ENCODE measurements at regions not wholly inside any gene's neighbourhood (a gene's known extent, or its start where the extent isn't known, plus 50 kb on each side); places are given as distances from the start of the nearest gene placed in this dataset.
A peak's percentile ranks its signal among the peaks of the same experiment; 100 is the strongest.

- Histone ChIP-seq H3K36me3 (ENCODE audit: control insufficient read depth in 1 of 2, insufficient read depth in 2 of 2, low read length in 1 of 2) (no peaks in the 10 kb centered on the region), H3K27me3 (ENCODE audit: control insufficient read depth in 1 of 2, insufficient read depth in 2 of 2, low read length in 1 of 2) (no peaks in the 10 kb centered on the region), H3K9me3 (ENCODE audit: control insufficient read depth, low read length) (peaks cover 2% of the 10 kb centered on the region), H3K4me1 (ENCODE audit: control insufficient read depth in 1 of 2, insufficient read depth in 2 of 2, low read length in 2 of 2) (no peaks in the 10 kb centered on the region), H3K4me3 (ENCODE audit: low read length in 2 of 2) (no peak overlapping the region), H3K27ac (ENCODE audit: low read depth in 1 of 2, low read length in 2 of 2) (no peak overlapping the region)
- 81 to 93% methylated on average over 5 of the region's 5 CpGs for whole genome bisulfite sequencing, 2 donors
- DNase-seq, result no peak
- ATAC-seq (ENCODE audit: low FRiP score), result no peak
- intact Hi-C loops (cut with DNase I), result loop anchor here in 1 of 2 donors (10.0 kb wide), 1 partner anchor 64 kb away; no protein-coding TSS in a partner anchor
These were observed 454.0 kb downstream of the PIK3C3 start for GRCh38 chr18:42409005-42409404.

- no peaks in the 10 kb centered on the region for H3K27me3 ChIP-seq (ENCODE audit: control insufficient read depth in 1 of 2, insufficient read depth in 2 of 2, low read length in 1 of 2)
- ATAC-seq (ENCODE audit: low FRiP score) (no peak), DNase-seq (no peak)
- intact Hi-C loops (cut with DNase I), result no loop called here
- H3K36me3 ChIP-seq (ENCODE audit: control insufficient read depth in 1 of 2, insufficient read depth in 2 of 2, low read length in 1 of 2), result no peaks in the 10 kb centered on the region
- peaks cover 2% of the 10 kb centered on the region for H3K9me3 ChIP-seq (ENCODE audit: control insufficient read depth, low read length)
- 44 to 57% methylated on average over 2 of the region's 2 CpGs for WGBS, 2 donors
- no peaks in the 10 kb centered on the region for H3K4me1 ChIP-seq (ENCODE audit: control insufficient read depth in 1 of 2, insufficient read depth in 2 of 2, low read length in 2 of 2)
- no peak overlapping the region for H3K27ac ChIP-seq (ENCODE audit: low read depth in 1 of 2, low read length in 2 of 2)
- H3K4me3 ChIP-seq (ENCODE audit: low read length in 2 of 2), result no peak overlapping the region
These were observed 457.2 kb downstream of the PIK3C3 start for GRCh38 chr18:42412281-42412680.

- Histone ChIP-seq H3K27me3 (ENCODE audit: control insufficient read depth in 1 of 2, insufficient read depth in 2 of 2, low read length in 1 of 2) (no peaks in the 10 kb centered on the region), H3K9me3 (ENCODE audit: control insufficient read depth, low read length) (peaks cover 2% of the 10 kb centered on the region), H3K4me1 (ENCODE audit: control insufficient read depth in 1 of 2, insufficient read depth in 2 of 2, low read length in 2 of 2) (no peaks in the 10 kb centered on the region), H3K36me3 (ENCODE audit: control insufficient read depth in 1 of 2, insufficient read depth in 2 of 2, low read length in 1 of 2) (no peaks in the 10 kb centered on the region), H3K27ac (ENCODE audit: low read depth in 1 of 2, low read length in 2 of 2) (no peak overlapping the region), H3K4me3 (ENCODE audit: low read length in 2 of 2) (no peak overlapping the region)
- WGBS, 2 donors, result 92 to 93% methylated on average over 2 of the region's 2 CpGs
- DNase-seq (no peak), ATAC-seq (ENCODE audit: low FRiP score) (no peak)
- intact Hi-C loops (cut with DNase I), result no loop called here
These were observed 457.9 kb downstream of the PIK3C3 start for GRCh38 chr18:42412896-42413295.

- DNase-seq, result no peak
- Histone ChIP-seq H3K9me3 (ENCODE audit: control insufficient read depth, low read length) (peaks cover 1% of the 10 kb centered on the region), H3K27me3 (ENCODE audit: control insufficient read depth in 1 of 2, insufficient read depth in 2 of 2, low read length in 1 of 2) (no peaks in the 10 kb centered on the region), H3K4me1 (ENCODE audit: control insufficient read depth in 1 of 2, insufficient read depth in 2 of 2, low read length in 2 of 2) (no peaks in the 10 kb centered on the region), H3K4me3 (ENCODE audit: low read length in 2 of 2) (no peak overlapping the region), H3K27ac (ENCODE audit: low read depth in 1 of 2, low read length in 2 of 2) (no peak overlapping the region), H3K36me3 (ENCODE audit: control insufficient read depth in 1 of 2, insufficient read depth in 2 of 2, low read length in 1 of 2) (no peaks in the 10 kb centered on the region)
- ATAC-seq (ENCODE audit: low FRiP score), result no peak
- intact Hi-C loops (cut with DNase I), result no loop called here
- WGBS, 2 donors, result 25 to 48% methylated on average over 1 of the region's 1 CpG
These were observed 458.8 kb downstream of the PIK3C3 start for GRCh38 chr18:42413870-42414269.

- Histone ChIP-seq H3K4me3 (ENCODE audit: low read length in 2 of 2) (no peak overlapping the region), H3K9me3 (ENCODE audit: control insufficient read depth, low read length) (no peaks in the 10 kb centered on the region), H3K27ac (ENCODE audit: low read depth in 1 of 2, low read length in 2 of 2) (no peak overlapping the region), H3K4me1 (ENCODE audit: control insufficient read depth in 1 of 2, insufficient read depth in 2 of 2, low read length in 2 of 2) (no peaks in the 10 kb centered on the region), H3K36me3 (ENCODE audit: control insufficient read depth in 1 of 2, insufficient read depth in 2 of 2, low read length in 1 of 2) (no peaks in the 10 kb centered on the region), H3K27me3 (ENCODE audit: control insufficient read depth in 1 of 2, insufficient read depth in 2 of 2, low read length in 1 of 2) (no peaks in the 10 kb centered on the region)
- 18 to 28% methylated on average over 7 of the region's 7 CpGs for WGBS, 2 donors
- intact Hi-C loops (cut with DNase I), result no loop called here
- DNase-seq, result no peak
- peak; percentile 86 for ATAC-seq (ENCODE audit: low FRiP score)
These were observed 459.9 kb downstream of the PIK3C3 start for GRCh38 chr18:42414756-42415454.

- H3K4me1 ChIP-seq (ENCODE audit: control insufficient read depth in 1 of 2, insufficient read depth in 2 of 2, low read length in 2 of 2), result no peaks in the 10 kb centered on the region
- intact Hi-C loops (cut with DNase I), result no loop called here
- H3K9me3 ChIP-seq (ENCODE audit: control insufficient read depth, low read length), result no peaks in the 10 kb centered on the region
- no peak for DNase-seq
- no peak overlapping the region for H3K27ac ChIP-seq (ENCODE audit: low read depth in 1 of 2, low read length in 2 of 2)
- H3K27me3 ChIP-seq (ENCODE audit: control insufficient read depth in 1 of 2, insufficient read depth in 2 of 2, low read length in 1 of 2), result no peaks in the 10 kb centered on the region
- 87 to 89% methylated on average over 5 of the region's 5 CpGs for WGBS, 2 donors
- H3K36me3 ChIP-seq (ENCODE audit: control insufficient read depth in 1 of 2, insufficient read depth in 2 of 2, low read length in 1 of 2), result no peaks in the 10 kb centered on the region
- no peak overlapping the region for H3K4me3 ChIP-seq (ENCODE audit: low read length in 2 of 2)
- ATAC-seq (ENCODE audit: low FRiP score), result no peak
These were observed 462.2 kb downstream of the PIK3C3 start for GRCh38 chr18:42417189-42417588.

GRCh38 chr18:42418121-42418520, 463.1 kb downstream of the PIK3C3 start:
- no peaks in the 10 kb centered on the region for H3K4me1 ChIP-seq (ENCODE audit: control insufficient read depth in 1 of 2, insufficient read depth in 2 of 2, low read length in 2 of 2)
- DNase-seq (no peak), ATAC-seq (ENCODE audit: low FRiP score) (no peak)
- 40 to 57% methylated on average over 1 of the region's 1 CpG for whole genome bisulfite sequencing, 2 donors
- no peaks in the 10 kb centered on the region for H3K27me3 ChIP-seq (ENCODE audit: control insufficient read depth in 1 of 2, insufficient read depth in 2 of 2, low read length in 1 of 2)
- H3K27ac ChIP-seq (ENCODE audit: low read depth in 1 of 2, low read length in 2 of 2), result no peak overlapping the region
- H3K36me3 ChIP-seq (ENCODE audit: control insufficient read depth in 1 of 2, insufficient read depth in 2 of 2, low read length in 1 of 2), result no peaks in the 10 kb centered on the region
- H3K9me3 ChIP-seq (ENCODE audit: control insufficient read depth, low read length), result no peaks in the 10 kb centered on the region
- no peak overlapping the region for H3K4me3 ChIP-seq (ENCODE audit: low read length in 2 of 2)
- intact Hi-C loops (cut with DNase I), result no loop called here

GRCh38 chr18:42425025-42425424, 470.0 kb downstream of the PIK3C3 start:
- no peak for ATAC-seq (ENCODE audit: low FRiP score)
- intact Hi-C loops (cut with DNase I), result no loop called here

GRCh38 chr18:42426496-42427015, 471.5 kb downstream of the PIK3C3 start:
- no peak overlapping the region for H3K4me3 ChIP-seq (ENCODE audit: low read length in 2 of 2)
- 65 to 69% methylated on average over 2 of the region's 2 CpGs for WGBS, 2 donors
- no peak overlapping the region for H3K27ac ChIP-seq (ENCODE audit: low read depth in 1 of 2, low read length in 2 of 2)
- no peaks in the 10 kb centered on the region for H3K27me3 ChIP-seq (ENCODE audit: control insufficient read depth in 1 of 2, insufficient read depth in 2 of 2, low read length in 1 of 2)
- no peak for DNase-seq
- no peak for ATAC-seq (ENCODE audit: low FRiP score)
- H3K36me3 ChIP-seq (ENCODE audit: control insufficient read depth in 1 of 2, insufficient read depth in 2 of 2, low read length in 1 of 2), result no peaks in the 10 kb centered on the region
- H3K4me1 ChIP-seq (ENCODE audit: control insufficient read depth in 1 of 2, insufficient read depth in 2 of 2, low read length in 2 of 2), result no peaks in the 10 kb centered on the region
- peaks cover 2% of the 10 kb centered on the region for H3K9me3 ChIP-seq (ENCODE audit: control insufficient read depth, low read length)
- intact Hi-C loops (cut with DNase I), result no loop called here

More at GRCh38 chr18:42425025-42425424, 470.0 kb downstream of the PIK3C3 start:
- H3K27me3 ChIP-seq (ENCODE audit: control insufficient read depth in 1 of 2, insufficient read depth in 2 of 2, low read length in 1 of 2), result no peaks in the 10 kb centered on the region
- H3K36me3 ChIP-seq (ENCODE audit: control insufficient read depth in 1 of 2, insufficient read depth in 2 of 2, low read length in 1 of 2), result no peaks in the 10 kb centered on the region
- no peak overlapping the region for H3K27ac ChIP-seq (ENCODE audit: low read depth in 1 of 2, low read length in 2 of 2)
- H3K4me1 ChIP-seq (ENCODE audit: control insufficient read depth in 1 of 2, insufficient read depth in 2 of 2, low read length in 2 of 2), result no peaks in the 10 kb centered on the region
- DNase-seq, result no peak
- H3K4me3 ChIP-seq (ENCODE audit: low read length in 2 of 2), result no peak overlapping the region
- H3K9me3 ChIP-seq (ENCODE audit: control insufficient read depth, low read length), result peaks cover 2% of the 10 kb centered on the region

All from aorta (tissue), 5 donors.